ENCODE measurements at regions not wholly inside any gene's neighbourhood (a gene's known extent, or its start where the extent isn't known, plus 50 kb on each side); places are given as distances from the start of the nearest gene placed in this dataset.

DNA sequence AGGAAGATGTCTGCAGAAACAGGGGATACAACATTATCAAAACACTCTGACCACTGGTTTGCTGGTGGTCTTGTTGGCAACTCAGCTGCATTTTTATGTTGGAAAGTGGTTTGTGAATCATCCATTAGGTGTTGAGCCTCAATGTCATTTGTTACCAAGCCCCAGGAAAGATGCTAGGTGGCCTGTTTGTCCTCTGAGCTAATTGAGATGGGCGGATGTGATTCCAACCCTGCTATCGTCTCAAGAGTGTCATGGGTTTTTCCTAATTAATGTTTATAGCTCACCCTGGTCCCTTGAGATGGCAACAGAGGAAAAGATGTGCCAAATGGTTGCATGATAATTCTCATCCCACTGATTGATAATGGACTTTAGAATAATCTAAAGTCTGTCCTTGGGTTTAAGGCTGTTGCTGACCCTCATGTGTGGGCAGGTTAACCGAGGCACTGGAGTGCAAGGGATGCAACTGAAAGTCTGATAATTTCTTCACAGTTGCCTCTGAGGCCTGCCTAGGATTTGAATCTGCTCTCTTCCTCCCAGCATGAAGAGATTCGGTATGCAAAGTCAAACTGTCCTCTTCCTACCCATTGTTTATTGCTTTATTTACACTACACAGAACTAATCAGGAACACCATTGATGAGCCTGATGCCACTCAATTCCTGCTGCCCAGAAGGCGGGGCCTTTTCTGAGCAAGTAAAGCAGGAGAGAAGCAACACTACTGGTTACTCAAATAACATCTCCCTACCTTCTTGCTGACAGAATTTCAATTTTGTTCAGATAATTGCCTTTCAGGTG is 166.2 kb upstream of the TBC1D5 start:
- Histone ChIP-seq H3K9me3 (replicated peaks; ENCODE audit: low read length) (no peaks in the 10 kb centered on the region), H3K4me3 (ENCODE audit: low read length) (no peak overlapping the region), H3K4me1 (ENCODE audit: control insufficient read depth, insufficient read depth, low read length) (no peaks in the 10 kb centered on the region)

DNA sequence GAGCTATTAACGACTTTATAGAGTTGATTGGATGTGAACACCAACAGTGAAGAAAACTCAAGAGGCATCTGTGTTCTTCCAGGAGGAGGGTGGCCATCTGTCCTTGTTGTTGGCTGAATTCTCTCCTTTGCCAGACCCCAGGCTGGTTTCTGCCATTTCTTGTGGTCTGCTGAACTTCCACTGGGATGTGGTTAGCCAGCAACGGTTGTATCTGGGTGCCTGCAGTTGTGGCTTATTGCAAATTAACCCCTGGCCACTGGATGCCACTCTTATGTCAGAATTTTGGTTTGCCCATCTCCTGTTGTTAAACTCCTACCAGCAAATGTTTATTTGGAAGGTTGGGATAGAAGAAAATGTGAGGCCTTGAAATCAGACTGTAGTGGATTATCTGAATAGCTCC is 163.6 kb upstream of the TBC1D5 start:
- Histone ChIP-seq H3K4me3 (ENCODE audit: low read length) (no peak overlapping the region), H3K9ac (ENCODE audit: low read depth, low read length) (no peak overlapping the region), H3K4me2 (ENCODE audit: low read length) (no peak overlapping the region), H3K36me3 (ENCODE audit: insufficient read depth, low read length) (no peaks in the 10 kb centered on the region), H3K9me3 (replicated peaks; ENCODE audit: low read length) (no peaks in the 10 kb centered on the region), H3K4me1 (ENCODE audit: control insufficient read depth, insufficient read depth, low read length) (no peaks in the 10 kb centered on the region), H3K27me3 (ENCODE audit: control insufficient read depth, insufficient read depth, low read length) (no peaks in the 10 kb centered on the region)

More for the DNA sequence above, 166.2 kb upstream of the TBC1D5 start:
- no peaks in the 10 kb centered on the region for H3K36me3 ChIP-seq (ENCODE audit: insufficient read depth, low read length)
- H3K27me3 ChIP-seq (ENCODE audit: control insufficient read depth, insufficient read depth, low read length) = no peaks in the 10 kb centered on the region
- no peak overlapping the region for H3K9ac ChIP-seq (ENCODE audit: low read depth, low read length)
- no peak overlapping the region for H3K4me2 ChIP-seq (ENCODE audit: low read length)

DNA sequence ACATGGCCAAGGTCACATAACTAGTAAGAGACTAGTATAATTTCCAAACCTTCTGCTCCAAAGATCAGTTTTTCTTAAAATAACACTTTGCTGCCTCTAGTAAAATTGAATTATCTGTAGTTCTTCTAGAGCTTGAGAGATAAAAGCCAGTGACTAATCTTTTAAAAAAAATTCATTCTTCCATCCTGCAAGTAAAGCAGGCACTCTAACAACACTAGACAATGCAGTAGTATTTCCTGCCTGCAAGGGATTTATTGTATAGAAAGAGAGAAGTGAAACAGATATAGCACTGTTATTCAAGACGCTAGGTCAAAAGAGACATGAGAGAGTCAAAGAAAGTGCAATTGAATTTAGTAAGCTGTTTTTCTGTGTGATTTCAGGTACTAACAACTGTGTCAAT is 159.5 kb upstream of the TBC1D5 start:
- Histone ChIP-seq H3K27me3 (ENCODE audit: control insufficient read depth, insufficient read depth, low read length) (no peaks in the 10 kb centered on the region), H3K9ac (ENCODE audit: low read depth, low read length) (no peak overlapping the region), H3K4me3 (ENCODE audit: low read length) (no peak overlapping the region), H3K36me3 (ENCODE audit: insufficient read depth, low read length) (no peaks in the 10 kb centered on the region), H3K4me2 (ENCODE audit: low read length) (no peak overlapping the region), H3K4me1 (ENCODE audit: control insufficient read depth, insufficient read depth, low read length) (no peaks in the 10 kb centered on the region), H3K9me3 (replicated peaks; ENCODE audit: low read length) (no peaks in the 10 kb centered on the region)

DNA sequence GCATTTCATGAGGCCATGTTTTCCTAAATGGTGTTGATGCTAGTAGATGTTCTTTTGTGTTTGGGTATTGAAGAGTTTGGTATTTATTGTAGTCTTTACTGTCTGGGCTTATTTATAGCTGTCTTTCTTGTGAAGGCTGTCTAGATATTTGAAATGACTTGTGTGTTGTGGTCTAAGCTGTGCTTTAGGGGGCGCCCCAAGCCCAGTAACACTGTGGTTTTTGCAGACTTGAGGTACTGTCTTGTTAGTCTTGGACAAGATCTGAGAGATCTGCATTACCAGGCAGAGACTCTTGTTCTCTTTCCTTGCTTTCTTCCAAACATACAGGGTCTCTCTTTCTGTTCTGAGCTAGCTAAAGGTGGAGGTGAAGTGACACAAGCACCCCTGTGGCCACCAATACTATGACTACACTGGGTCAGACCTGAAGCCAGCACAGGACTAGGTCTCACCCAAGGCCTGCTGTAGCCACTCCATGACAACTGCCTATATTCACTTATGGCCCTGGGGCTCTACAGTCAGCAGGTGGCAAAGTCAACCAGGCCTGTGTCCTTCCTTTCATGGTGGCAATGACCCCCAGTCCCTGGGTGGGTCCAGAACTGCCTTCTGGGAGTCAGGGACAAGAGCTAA is 152.1 kb upstream of the TBC1D5 start:
- H3K9me3 ChIP-seq (replicated peaks; ENCODE audit: low read length) = no peaks in the 10 kb centered on the region
- no peaks in the 10 kb centered on the region for H3K27me3 ChIP-seq (ENCODE audit: control insufficient read depth, insufficient read depth, low read length)
- no peak overlapping the region for H3K4me3 ChIP-seq (ENCODE audit: low read length)
- no peak overlapping the region for H3K9ac ChIP-seq (ENCODE audit: low read depth, low read length)
- H3K36me3 ChIP-seq (ENCODE audit: insufficient read depth, low read length) = no peaks in the 10 kb centered on the region
- H3K4me2 ChIP-seq (ENCODE audit: low read length) = no peak overlapping the region
- H3K4me1 ChIP-seq (ENCODE audit: control insufficient read depth, insufficient read depth, low read length) = peaks cover 4% of the 10 kb centered on the region

DNA sequence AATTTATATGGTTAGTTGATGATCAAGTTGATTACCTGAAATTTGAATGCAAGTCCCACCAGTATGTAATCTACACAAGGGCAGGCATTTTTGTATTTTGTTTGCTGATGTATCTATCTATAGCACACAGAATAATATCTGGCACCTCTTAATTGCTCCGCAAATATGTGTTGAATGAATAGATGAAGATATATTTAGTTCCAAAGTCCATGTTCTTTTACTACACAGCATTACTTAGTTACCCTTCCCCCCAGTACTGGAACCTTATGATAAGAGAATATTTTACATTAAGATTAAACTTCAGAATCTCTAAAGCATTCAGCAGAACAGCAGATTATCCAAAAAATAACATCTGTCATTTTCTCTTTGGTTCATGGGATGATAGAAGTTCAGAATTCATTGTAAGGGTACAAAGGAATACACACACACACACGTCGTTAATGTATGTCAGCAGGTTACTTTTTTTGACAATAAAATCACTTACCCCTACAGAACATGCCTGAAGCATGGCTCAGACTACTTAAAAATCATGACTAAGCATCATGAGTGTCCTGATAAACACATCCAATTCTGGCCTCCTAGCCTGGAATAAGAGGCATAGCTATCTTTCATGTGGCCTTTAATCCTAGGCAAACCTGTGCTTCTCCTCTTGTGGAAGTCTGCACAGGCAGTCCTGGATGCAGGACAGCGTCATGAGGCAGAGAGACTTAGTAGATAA is 148.9 kb upstream of the TBC1D5 start:
- Histone ChIP-seq H3K4me2 (ENCODE audit: low read length) (no peak overlapping the region), H3K9ac (ENCODE audit: low read depth, low read length) (no peak overlapping the region), H3K36me3 (ENCODE audit: insufficient read depth, low read length) (no peaks in the 10 kb centered on the region)

DNA sequence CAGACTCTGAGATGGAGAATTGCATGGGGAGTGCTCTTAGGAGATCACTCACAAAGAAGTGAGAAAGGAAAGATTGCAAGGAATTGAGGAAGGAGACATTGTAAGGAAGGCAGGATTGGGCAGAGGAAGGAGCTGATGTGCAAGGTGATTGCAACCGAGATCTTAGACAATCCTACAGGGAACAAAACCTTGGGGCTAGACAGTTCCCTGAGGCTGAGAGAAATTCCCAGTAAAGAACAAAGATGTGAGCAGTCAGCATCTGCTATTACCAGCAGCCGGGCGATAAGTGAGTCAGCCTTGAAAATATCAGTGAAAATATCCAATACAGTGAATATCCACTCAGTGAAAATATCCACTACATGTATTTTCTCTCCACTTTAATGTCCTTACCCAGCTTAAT is 143.6 kb upstream of the TBC1D5 start:
- Histone ChIP-seq H3K9ac (ENCODE audit: low read depth, low read length) (no peak overlapping the region), H3K4me1 (ENCODE audit: control insufficient read depth, insufficient read depth, low read length) (no peaks in the 10 kb centered on the region), H3K36me3 (ENCODE audit: insufficient read depth, low read length) (no peaks in the 10 kb centered on the region), H3K4me3 (ENCODE audit: low read length) (no peak overlapping the region), H3K9me3 (replicated peaks; ENCODE audit: low read length) (no peaks in the 10 kb centered on the region), H3K27me3 (ENCODE audit: control insufficient read depth, insufficient read depth, low read length) (no peaks in the 10 kb centered on the region), H3K4me2 (ENCODE audit: low read length) (no peak overlapping the region)

More for the DNA sequence above, 148.9 kb upstream of the TBC1D5 start:
- Histone ChIP-seq H3K9me3 (replicated peaks; ENCODE audit: low read length) (no peaks in the 10 kb centered on the region), H3K4me1 (ENCODE audit: control insufficient read depth, insufficient read depth, low read length) (peaks cover 4% of the 10 kb centered on the region), H3K4me3 (ENCODE audit: low read length) (no peak overlapping the region), H3K27me3 (ENCODE audit: control insufficient read depth, insufficient read depth, low read length) (no peaks in the 10 kb centered on the region)

DNA sequence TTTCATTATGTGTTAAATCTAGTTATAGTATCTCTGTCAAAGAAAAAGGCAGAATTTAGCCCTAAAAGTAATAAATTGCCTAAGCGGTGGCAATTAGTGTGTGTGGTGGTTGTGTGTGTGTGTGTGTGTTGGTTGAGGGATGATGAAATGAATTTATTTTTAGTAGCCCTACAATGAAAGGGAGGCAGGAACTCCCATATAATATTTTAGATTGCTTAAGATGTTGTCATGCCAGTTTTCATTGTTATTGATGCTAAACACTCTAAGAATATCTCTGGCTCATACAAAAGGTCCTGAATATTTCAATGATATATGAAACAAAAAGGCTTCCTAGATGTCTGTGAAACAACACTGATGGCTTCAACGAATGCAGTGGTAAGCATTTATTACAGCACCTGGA is 140.6 kb upstream of the TBC1D5 start:
- no peaks in the 10 kb centered on the region for H3K27me3 ChIP-seq (ENCODE audit: control insufficient read depth, insufficient read depth, low read length)
- H3K9ac ChIP-seq (ENCODE audit: low read depth, low read length) = no peak overlapping the region
- H3K4me3 ChIP-seq (ENCODE audit: low read length) = no peak overlapping the region
- H3K4me2 ChIP-seq (ENCODE audit: low read length) = no peak overlapping the region
- H3K36me3 ChIP-seq (ENCODE audit: insufficient read depth, low read length) = no peaks in the 10 kb centered on the region
- H3K9me3 ChIP-seq (replicated peaks; ENCODE audit: low read length) = no peaks in the 10 kb centered on the region
- H3K4me1 ChIP-seq (ENCODE audit: control insufficient read depth, insufficient read depth, low read length) = no peaks in the 10 kb centered on the region

DNA sequence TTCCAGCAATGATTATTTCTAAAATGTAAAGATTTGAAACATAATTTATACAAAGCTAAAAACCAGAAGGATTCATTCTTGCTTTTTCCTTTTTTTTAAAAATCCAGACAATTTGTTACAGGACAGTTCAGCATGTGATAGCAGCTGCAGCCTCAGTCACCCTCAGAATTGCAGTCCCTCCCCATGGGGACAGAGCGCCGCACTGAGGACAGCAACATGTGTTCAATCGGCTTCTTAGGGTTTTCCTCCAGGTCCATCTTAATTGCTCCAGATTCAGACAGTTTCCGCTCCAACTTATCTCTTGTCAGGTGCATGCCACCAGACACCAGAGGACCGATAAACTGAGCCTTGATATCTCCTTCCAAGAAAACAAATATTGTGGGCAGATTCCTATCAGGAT is 134.9 kb upstream of the TBC1D5 start:
- Histone ChIP-seq H3K4me2 (ENCODE audit: low read length) (no peak overlapping the region), H3K9me3 (replicated peaks; ENCODE audit: low read length) (no peaks in the 10 kb centered on the region), H3K27me3 (ENCODE audit: control insufficient read depth, insufficient read depth, low read length) (no peaks in the 10 kb centered on the region), H3K4me1 (ENCODE audit: control insufficient read depth, insufficient read depth, low read length) (no peaks in the 10 kb centered on the region), H3K4me3 (ENCODE audit: low read length) (no peak overlapping the region), H3K36me3 (ENCODE audit: insufficient read depth, low read length) (no peaks in the 10 kb centered on the region), H3K9ac (ENCODE audit: low read depth, low read length) (no peak overlapping the region)

DNA sequence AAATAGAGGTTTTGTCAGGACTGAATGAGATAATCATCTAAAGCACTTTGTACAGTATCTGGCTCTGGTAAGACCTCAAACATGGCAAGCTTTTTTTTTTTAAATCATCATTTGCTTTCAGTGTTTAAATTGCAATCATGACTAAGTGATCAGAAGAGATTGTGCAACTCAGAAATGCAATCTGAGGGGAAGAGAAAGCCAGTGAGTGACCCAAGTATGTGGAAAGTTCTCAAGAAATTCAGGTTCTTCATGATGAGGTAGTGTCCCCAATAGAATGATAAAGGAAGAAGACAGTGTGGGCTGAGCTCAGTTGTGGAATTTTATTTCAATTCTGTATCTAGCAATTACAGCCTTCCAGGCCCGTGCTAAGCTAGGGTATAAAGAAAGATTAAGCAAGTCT is 132.2 kb upstream of the TBC1D5 start:
- H3K27me3 ChIP-seq (ENCODE audit: control insufficient read depth, insufficient read depth, low read length) = no peaks in the 10 kb centered on the region
- no peaks in the 10 kb centered on the region for H3K4me1 ChIP-seq (ENCODE audit: control insufficient read depth, insufficient read depth, low read length)

DNA sequence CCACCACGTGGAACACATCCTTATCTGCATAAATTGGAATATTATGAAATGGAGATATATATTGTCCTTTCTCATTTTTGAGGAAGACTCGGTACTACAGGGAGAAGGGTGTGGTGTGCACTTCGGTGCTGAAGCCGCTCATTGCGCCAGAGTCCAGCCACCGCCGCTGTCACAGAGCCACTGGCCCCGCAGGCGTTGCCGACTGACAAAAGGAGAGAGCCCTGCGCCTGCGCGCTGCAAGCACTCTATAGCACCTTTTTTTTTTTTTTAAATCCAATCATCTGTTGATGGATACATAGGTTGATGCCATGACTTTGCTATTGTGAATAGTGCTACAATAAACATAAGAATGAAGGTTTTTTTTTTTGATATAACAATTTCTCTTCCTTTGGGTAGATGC is 130.0 kb upstream of the TBC1D5 start:
- H3K36me3 ChIP-seq (ENCODE audit: insufficient read depth, low read length) = no peaks in the 10 kb centered on the region
- peaks cover 10% of the 10 kb centered on the region for H3K27me3 ChIP-seq (ENCODE audit: control insufficient read depth, insufficient read depth, low read length)
- no peak overlapping the region for H3K4me3 ChIP-seq (ENCODE audit: low read length)
- no peak overlapping the region for H3K4me2 ChIP-seq (ENCODE audit: low read length)
- H3K4me1 ChIP-seq (ENCODE audit: control insufficient read depth, insufficient read depth, low read length) = no peaks in the 10 kb centered on the region
- H3K9me3 ChIP-seq (replicated peaks; ENCODE audit: low read length) = no peaks in the 10 kb centered on the region
- H3K9ac ChIP-seq (ENCODE audit: low read depth, low read length) = no peak overlapping the region

More for the DNA sequence above, 132.2 kb upstream of the TBC1D5 start:
- Histone ChIP-seq H3K9ac (ENCODE audit: low read depth, low read length) (no peak overlapping the region), H3K4me3 (ENCODE audit: low read length) (no peak overlapping the region), H3K4me2 (ENCODE audit: low read length) (no peak overlapping the region), H3K36me3 (ENCODE audit: insufficient read depth, low read length) (no peaks in the 10 kb centered on the region), H3K9me3 (replicated peaks; ENCODE audit: low read length) (no peaks in the 10 kb centered on the region)

DNA sequence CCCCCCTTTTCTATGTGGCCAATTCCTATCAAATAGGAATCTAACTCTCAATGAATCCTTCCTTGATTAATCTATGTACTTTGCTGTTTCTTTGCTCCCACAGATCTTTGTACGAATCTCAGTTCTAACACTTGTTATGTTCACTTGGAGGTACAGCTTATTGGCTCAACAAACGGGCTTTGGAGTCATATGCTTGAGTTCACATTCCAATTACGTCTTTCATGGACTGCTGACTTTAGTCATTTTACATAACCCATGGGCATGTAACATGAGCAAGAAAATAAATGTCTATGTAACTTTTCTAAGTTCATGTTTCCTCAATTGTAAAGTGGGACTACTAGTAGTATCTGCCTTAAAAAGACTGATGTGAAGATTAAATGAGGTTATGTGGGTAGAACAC is 123.2 kb upstream of the TBC1D5 start:
- H3K4me3 ChIP-seq (ENCODE audit: low read length) = no peak overlapping the region
- no peak overlapping the region for H3K4me2 ChIP-seq (ENCODE audit: low read length)
- H3K27me3 ChIP-seq (ENCODE audit: control insufficient read depth, insufficient read depth, low read length) = peaks cover 10% of the 10 kb centered on the region
- H3K4me1 ChIP-seq (ENCODE audit: control insufficient read depth, insufficient read depth, low read length) = no peaks in the 10 kb centered on the region
- no peak overlapping the region for H3K9ac ChIP-seq (ENCODE audit: low read depth, low read length)
- H3K36me3 ChIP-seq (ENCODE audit: insufficient read depth, low read length) = no peaks in the 10 kb centered on the region
- no peaks in the 10 kb centered on the region for H3K9me3 ChIP-seq (replicated peaks; ENCODE audit: low read length)
